GM10266 (cell line): ENCODE measurements at regions not wholly inside any gene's neighbourhood (a gene's known extent, or its start where the extent isn't known, plus 50 kb on each side); places are given as distances from the start of the nearest gene placed in this dataset.

Experiments used
- DNase-seq: peaks from one replicate; pipeline ENCODE4 v3.0.0; 2012; ENCODE audit errors: extremely low spot score
- TF ChIP-seq, protein P1 (sequence below): IDR thresholded peaks from 2 replicates; pipeline ENCODE4 v1.5.1; 2012; ENCODE audit warnings: mild to moderate bottlenecking, low read depth; ENCODE audit not compliant: control insufficient read depth, insufficient read depth; ENCODE audit errors: missing control alignments

DNA sequence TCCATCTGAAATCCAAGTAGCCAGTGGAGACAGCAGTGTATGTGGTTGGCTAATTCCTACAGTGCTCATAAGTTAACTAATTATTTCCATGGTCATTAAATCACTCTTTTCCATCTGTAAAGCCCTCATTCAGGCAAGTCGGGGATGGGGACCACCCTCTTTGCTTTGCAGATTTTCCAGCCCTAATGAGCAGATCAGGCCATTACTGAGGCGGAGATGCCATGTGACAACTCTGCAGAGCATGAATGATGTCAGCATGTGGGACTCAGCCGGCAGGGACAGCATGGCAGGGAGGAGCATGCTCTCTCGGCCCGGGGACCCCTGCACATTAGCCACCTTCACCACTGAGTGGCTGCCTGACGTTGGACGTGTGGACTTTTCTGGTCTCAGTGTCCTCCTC lies 623.3 kb upstream of the CDH4 start:
- TF ChIP-seq, protein P1, sequence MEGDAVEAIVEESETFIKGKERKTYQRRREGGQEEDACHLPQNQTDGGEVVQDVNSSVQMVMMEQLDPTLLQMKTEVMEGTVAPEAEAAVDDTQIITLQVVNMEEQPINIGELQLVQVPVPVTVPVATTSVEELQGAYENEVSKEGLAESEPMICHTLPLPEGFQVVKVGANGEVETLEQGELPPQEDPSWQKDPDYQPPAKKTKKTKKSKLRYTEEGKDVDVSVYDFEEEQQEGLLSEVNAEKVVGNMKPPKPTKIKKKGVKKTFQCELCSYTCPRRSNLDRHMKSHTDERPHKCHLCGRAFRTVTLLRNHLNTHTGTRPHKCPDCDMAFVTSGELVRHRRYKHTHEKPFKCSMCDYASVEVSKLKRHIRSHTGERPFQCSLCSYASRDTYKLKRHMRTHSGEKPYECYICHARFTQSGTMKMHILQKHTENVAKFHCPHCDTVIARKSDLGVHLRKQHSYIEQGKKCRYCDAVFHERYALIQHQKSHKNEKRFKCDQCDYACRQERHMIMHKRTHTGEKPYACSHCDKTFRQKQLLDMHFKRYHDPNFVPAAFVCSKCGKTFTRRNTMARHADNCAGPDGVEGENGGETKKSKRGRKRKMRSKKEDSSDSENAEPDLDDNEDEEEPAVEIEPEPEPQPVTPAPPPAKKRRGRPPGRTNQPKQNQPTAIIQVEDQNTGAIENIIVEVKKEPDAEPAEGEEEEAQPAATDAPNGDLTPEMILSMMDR: no peak
- no peak for DNase-seq

DNA sequence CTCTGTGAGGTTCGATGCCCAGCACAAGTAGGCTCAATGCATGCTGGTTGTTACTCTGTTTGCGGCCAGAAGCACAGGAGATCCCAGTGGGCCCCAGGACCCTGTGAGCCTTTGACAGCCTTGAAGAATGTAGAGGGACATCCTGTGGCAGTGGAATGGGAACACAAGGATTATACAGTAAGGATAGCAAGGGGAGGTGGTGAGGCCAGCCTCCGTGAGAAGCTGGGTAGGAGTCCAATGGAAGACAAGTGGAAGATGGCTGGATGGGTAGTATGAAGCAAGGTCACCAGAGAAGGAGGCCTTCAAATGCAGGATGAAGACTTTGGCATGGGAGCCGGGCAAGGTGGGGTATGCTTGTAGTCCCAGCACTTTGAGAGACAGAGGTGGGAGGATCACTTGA lies 622.9 kb upstream of the CDH4 start:
- TF ChIP-seq, protein P1: no peak
- DNase-seq: no peak

- no peak for DNase-seq
- TF ChIP-seq, protein P1: no peak
Observed at GRCh38 chr20:60630609-60631008, 621.5 kb upstream of the CDH4 start.

GRCh38 chr20:60631585-60632287 lies 620.3 kb upstream of the CDH4 start:
- TF ChIP-seq, protein P1: no peak

DNA sequence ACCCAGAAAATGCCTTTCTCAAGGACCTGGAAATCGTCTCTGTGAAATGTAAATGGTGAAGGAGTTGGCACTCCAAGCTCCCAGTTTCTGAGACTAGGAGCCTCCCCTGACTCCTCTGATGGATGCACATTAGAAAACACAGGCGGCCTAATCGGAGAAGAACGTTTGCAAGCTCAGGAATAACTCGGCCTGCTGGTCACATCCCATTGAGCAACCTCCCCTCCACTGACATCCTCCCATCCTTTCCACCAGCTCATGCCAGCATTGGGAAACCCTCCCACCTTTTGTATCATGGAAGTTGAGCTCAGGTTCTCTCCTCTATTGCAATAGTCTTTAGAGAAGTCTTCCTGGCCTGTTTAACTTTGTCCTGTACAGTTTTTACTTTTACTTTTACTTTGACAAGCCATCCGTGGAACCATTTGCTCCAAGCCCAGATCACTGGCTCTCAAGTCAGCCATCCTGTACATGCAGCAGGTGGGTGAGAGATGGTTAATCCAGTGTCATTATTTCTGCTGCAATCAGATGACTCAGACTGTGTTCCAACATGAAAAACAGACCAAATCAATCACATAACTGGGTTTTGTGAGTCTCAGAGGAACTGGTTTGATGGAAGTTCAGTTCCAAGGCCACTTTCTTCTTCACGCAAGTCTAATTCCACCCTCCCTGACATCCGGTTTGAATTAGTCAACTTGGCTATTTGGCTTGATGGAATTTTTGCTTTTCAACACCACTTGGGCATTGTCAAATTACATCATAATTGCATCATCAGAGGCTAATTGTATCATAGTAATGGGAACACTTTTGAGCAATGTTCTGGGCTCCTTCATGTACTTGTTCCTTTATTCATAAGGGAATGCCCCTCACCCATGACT lies 619.4 kb upstream of the CDH4 start:
- no peak for DNase-seq
- TF ChIP-seq, protein P1: no peak

More at GRCh38 chr20:60631585-60632287, 620.3 kb upstream of the CDH4 start:
- no peak for DNase-seq

DNA sequence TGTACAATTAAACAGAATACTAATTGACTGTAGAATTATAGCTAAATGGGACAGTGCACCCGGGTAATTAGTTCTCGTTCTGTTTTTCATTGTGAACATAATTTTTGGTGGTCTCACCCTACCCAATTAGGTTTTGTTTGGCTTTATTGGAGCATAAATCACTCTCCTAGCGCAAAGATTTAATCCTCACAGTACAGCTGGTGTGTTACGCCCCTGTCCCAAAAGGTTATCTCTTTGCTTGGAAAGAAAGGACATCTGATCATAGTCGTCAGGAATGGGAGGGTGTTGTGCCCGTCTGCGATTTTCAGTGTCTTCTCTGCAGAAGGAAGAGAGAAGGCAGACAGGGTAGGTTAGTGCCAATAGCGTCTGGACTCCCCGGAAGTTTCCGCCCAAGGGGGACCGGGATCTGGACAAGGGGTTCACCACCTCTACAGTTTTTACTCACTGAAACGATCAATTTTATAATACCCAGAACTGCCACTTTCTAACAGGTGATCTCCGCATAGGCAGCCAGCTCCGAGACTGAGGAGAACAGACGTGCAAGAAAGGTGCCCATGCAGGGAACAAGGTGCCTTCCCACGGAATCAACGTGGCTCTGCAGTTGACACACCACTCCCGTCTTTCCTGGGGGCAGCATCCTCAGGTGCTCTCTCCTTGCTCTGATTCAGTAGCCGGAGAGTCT lies 617.4 kb upstream of the CDH4 start:
- TF ChIP-seq, protein P1: no peak
- DNase-seq: no peak

GRCh38 chr20:60636417-60636816 lies 615.6 kb upstream of the CDH4 start:
- TF ChIP-seq, protein P1: no peak

More at GRCh38 chr20:60636417-60636816, 615.6 kb upstream of the CDH4 start:
- DNase-seq: no peak
